ENCODE measurements at regions not wholly inside any gene's neighbourhood (a gene's known extent, or its start where the extent isn't known, plus 50 kb on each side); places are given as distances from the start of the nearest gene placed in this dataset.
"Not testable (repeated sequence)": the region's sequence is repeated elsewhere in the genome, so short reads cannot be mapped to it uniquely, and the experiment has no call there.

DNA sequence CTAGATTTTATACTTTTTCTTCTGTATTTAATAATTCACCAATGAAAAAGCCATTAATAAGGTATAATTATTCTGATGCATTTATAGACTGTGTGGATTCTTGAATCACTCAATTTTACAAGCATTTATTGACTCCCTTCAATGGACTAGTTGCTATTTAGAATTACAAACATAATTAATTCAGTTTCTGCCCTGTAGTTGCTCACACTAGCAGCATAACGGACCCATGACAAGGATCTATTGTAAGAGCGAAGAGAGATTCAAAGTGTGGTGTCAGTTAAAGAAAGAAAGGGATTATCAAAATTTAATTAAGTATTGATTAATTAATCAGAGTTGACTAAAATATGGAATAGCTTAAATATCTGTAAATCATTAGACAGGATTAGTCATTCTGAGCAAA lies 602.6 kb upstream of the PTCHD4 start:
- no peak for DNase-seq

DNA sequence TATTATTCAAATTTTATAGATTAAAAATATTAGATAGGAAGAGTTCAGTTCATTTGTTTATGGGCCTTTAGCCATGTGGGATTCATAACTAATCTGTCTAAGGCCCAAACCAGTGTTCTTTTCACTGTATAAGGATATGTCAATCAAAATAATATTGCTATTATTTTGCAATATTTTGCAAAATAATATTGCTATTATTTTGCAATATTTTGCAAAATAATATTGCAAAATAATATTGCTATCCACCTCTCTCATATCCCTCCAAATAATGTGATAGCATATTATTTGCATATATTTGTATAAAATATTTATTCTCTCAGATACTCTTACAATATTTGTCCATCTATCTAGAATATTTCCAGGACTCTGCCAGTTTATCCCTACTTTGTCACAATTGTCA lies 595.3 kb upstream of the PTCHD4 start:
- DNase-seq: no peak

DNA sequence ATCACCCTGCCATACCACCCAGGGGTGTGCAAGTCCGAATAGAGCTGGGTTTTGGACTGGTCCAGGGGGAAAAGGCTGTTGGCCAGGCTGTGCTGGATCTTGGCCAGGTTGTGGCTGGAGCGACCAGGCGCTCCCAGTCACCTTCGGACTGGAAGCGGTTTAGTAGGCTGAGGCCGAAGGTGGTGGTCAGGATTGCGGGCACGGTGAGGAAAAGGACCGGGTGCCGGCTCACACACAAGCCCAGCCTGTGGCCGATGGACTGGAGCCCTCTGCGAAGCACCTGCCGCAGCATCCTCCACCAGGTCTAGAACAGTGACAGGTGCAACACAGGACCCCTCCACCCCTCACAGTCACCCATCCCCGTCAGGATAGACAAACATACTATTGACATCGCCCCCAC lies 590.6 kb upstream of the PTCHD4 start:
- DNase-seq: no peak

DNA sequence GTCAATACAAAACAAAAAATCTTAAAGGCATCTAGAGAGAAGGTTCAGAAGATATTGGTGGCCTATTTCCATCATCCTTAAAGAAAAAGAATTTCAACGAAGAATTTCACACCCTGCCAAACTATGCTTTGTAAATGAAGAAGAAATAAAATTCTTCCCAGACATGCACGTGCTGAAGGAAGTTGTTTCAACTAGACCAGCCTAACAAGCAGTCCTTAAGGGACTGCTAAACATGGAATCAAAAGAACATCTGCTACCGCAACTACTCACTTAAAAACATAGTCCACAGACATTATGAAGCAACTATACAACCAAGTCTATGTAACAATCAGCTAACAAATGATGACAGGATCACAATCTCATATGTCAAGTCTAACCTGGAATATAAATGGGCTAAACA lies 584.9 kb upstream of the PTCHD4 start:
- DNase-seq: no peak

DNA sequence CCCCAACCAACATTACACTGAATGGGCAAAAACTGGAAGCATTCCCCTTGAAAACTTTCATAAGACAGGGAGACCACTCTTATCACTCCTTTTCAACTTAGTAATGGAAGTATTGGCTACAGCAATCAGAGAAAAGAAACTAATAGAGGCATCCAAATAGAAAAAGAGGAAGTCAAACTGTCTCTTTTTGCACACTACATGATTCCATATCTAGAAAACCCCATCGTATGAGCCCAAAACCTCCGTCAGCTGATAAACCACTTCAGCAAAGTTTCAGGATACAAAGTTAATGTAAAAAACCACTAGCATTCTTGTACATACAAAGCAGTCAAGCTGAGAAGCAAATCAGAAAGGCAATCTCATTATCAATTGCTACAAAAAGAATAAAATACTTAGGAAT lies 580.4 kb upstream of the PTCHD4 start:
- DNase-seq: no peak

DNA sequence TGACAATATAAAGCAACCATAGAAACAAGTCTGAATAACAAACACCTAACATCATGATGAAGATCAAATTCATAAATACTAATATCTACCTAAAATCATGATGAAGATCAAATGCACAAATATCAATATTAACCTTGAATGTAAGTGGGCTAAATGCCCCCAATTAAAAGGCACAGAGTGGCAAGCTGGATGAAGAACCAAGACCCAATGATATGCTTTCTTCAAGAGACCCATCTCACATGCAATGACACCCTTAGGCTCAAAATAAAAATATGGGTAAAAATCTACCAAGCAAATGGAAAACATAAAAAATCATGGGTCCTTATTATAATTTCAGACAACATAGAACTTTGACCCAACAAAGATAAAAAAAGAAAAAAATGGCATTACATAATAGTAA lies 578.5 kb upstream of the PTCHD4 start:
- DNase-seq: no peak

DNA sequence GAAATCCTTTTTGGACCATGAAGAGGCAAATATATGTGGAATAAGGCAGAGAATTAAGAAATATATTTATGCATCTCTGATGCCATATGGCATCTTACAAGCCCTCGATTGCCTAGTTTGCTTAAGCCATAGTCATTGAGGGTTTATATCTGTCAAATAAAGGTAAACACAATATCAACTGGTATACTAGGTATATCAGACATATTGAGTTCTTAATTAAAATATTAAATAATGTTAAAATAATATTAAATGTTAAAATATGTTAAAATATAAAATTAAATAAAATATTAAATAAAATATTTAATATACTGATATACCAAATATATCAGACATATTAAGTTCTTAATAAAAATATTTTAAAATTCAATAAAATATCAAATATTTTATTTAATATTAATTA lies 567.4 kb upstream of the PTCHD4 start:
- no peak for DNase-seq

DNA sequence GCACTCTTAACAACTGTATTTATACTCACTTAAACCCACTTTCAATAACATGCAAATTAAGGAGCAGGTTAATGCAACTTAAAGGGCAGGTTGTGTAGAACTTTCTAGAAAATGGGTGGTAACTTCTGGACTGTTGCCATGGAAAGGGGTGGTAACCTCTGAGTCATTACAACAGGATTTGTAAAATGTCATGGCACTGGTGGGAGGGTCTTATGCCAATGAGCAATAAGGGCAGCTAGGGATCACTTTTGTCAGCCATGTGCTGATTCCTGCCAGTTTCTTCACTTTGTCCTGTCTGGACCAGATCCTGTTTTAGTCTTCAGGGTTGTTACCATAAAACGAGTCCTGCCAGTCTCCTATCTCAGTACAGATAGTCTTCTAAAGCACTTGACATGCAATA lies 560.5 kb upstream of the PTCHD4 start:
- no peak for DNase-seq

DNA sequence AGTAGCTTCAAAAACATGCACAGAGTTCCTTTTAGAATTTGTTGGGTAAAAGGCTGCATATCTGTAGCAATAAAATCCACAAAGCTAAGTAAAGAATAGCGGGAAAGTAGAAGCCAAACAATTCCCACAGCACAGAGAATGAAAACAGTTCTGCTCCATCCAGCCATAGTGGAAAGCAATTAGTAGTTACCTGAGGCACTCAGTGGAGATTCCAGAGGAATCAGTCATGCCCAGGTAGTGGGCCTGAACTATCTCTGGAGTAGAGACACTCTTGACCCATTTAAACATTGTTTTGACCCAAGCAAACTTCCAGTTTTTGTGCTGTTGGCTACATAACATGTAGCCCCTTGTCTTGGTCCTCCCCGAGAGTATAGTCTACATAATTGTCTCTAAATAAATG lies 559.5 kb upstream of the PTCHD4 start:
- no peak for DNase-seq

DNA sequence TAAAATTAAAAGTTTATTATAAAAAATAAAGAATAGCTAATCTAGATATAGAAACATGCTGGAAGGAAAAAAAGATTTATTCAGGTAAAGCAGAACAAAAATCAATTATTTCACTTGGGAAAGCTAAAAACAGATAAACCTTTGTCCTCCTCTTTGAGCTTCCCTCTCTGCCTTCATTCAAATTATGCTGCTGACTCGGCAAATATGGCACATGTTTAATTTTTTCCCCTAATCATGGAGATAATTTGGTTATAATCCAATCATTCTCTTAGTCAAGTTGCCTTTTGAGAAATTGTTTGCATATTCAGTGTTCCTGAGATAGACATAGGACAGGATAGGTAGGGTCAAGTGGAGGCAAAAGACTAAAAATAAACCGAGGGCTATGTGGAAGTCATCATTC lies 556.8 kb upstream of the PTCHD4 start:
- no peak for DNase-seq

DNA sequence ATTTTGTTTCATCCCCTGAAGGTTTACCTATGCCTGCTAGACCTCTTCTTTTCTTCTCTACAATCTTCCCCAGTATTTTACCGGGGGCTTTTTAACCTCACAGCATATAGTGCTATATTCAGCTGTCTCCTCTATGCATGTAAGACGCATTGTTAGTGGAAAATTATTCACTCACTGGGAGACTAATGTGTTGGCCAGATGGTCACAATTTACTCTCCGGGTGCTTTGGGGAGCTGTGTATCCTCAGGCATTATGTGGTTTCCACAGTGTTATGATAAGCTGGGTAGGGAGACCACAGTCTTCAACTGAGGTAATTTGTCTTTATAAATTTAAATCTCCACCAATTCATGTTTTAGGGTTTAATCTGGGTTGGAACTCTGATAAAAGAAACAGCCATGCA lies 553.8 kb upstream of the PTCHD4 start:
- DNase-seq: no peak

DNA sequence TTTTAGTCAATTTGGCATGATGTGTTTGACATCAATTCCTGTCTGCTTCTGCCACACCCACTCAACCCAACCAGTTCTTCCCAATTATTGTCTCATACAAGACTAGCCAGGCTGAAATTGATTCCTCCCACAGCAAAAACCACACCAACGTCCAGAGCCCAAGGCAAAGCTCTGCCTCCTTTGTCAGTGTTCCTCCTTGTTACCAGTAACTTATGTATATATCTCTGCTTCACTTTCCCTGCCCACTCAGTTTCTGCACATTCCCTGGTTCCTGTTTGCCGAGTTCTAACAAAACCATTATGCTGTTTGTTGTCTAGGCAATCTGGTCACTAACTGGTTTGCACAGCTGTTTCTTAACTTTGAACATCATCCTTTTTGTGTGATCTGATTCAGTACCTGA lies 547.9 kb upstream of the PTCHD4 start:
- no peak for DNase-seq

DNA sequence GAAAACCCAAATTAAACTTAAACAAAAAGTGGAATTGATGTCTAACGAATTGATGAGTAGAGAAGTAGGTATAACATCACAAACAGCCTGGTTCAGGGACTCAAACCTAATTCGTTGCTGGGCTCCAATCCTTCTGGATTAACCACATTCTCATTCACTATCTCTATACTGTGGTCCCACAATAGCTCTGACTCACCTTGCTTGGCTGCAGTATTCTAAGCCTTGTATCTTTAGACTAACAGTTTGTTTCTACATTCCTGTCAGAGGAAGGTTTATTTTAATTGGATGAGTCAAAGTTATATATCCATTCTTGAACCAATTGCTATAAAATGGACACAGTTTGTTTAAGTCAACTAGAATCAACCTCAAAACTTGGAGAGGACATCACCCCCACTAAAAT lies 530.5 kb upstream of the PTCHD4 start:
- DNase-seq: no peak

DNA sequence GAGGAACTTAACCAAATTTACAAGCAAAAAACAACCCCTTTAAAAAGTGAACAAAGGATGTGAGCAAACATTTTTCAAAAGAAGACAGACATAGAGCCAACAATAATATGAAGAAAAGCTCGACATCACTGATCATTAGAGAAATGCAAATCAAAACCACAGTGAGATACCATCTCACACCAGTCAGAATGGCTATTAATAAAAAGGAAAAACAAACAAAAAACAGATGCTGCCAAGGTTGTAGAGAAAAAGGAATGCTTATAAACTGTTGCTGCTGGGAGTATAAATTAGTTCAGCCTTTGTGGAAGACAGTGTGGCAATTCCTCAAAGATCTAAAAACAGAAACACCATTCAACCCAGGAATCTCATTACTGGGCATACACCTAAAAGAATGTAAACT lies 527.8 kb upstream of the PTCHD4 start:
- DNase-seq: not testable (repeated sequence)

DNA sequence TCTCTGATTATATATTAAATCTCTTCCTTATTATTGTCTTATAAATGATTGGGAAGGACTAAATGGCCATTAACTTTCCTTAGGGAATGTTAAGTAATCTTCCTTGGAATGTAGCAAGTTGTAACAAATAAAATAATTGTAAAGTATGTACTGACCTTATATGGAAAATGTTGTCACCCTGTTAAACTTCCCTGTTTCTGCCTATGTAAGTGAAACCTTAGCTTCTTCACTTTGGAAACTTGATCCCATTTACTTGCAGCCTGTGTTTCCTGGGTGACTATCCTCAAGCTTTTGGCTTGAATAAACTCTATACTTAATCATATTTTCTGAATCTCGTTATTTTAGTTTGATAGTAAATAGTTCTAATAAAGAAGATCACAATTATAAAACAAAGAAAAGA lies 519.5 kb upstream of the PTCHD4 start:
- DNase-seq: no peak

DNA sequence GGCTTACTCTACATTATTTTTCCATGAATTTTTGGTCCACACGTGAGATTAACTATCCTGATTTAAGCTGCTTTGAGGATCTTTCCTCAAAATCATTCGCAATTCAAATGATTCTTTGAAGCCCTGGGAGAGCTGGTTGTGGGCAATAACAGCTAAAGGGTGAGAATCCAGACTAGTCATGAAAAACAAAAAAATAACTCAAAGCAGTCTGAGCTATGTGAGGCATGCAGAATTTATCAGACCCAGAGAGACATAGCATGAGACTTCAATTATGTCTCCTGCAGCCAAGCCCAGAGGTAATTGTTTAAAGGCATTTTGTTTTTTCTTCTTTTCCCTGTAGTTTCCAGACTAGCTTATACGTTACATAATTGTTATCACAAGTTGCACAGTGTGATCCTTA lies 517.3 kb upstream of the PTCHD4 start:
- DNase-seq: no peak

DNA sequence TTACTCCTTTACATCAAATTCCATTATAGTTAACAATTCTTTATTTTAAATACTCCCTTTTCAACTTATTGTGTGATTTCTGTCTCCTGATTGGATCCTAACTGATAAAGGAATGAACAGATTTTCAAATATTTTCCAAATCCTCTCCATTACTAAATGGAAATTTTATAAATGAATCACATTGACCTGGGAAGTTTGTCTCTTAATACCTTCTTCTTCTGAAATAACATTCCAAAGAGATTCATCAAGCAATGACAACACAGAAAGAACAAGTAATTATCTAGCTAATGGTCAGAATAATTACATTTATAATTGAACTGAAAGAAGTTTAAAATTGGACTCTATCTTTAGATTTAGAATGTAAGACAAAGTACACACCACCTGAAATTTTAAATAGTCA lies 515.4 kb upstream of the PTCHD4 start:
- no peak for DNase-seq

DNA sequence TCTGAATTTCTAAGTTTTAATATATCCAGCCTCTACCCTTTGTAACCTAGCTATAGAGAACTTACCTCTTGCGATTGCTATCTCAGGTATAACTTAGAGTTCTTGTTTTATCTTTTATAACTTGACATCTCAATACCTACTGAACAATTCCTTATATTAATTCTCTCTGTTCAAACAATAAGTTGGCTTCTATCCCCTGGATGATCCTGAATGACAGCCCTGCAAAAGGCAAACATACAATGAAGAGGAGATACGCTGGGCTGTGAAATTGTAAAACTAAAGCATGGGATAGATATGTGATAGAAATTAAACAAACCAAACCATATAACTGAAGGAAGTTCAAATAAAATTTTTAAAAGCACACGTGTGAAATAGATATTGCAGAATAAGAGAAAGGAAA lies 513.6 kb upstream of the PTCHD4 start:
- DNase-seq: no peak

DNA sequence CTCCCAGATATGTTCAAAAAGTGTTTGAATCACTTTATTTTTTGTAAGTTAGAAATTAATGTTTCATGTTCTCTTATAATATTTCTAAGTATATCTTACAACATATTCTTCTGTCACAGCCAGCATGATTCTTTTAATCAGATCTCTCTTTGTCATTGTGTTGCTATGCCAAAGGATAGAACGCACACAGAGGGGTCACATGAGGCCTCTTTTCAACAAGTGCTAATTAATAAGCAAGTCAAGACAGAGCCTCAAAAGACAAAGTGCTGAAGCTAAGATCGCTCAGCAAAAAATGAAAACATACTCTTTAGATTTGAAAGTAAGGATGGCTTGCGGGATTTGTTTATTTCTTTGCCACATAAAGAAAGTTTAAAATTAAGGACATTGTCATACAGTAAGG lies 508.8 kb upstream of the PTCHD4 start:
- DNase-seq: no peak

DNA sequence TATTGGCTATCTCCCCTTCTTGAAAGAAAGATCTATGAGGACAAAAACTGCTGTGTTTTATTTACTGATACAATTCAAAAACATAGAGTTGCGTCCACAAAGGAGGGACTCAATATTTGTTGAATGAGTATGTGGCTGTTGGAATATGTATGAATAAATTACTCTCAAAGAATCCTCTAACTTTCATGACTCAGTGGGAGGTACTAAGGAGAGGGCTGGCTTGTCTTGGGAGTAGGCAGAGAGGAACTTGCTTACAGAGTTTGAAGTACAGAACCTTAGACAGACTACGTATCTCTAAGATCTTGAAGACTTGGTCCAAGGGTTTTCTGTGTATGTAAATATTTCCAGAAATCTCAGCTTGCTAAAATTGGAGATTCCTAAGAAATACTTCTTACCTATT lies 504.0 kb upstream of the PTCHD4 start:
- DNase-seq: no peak

DNA sequence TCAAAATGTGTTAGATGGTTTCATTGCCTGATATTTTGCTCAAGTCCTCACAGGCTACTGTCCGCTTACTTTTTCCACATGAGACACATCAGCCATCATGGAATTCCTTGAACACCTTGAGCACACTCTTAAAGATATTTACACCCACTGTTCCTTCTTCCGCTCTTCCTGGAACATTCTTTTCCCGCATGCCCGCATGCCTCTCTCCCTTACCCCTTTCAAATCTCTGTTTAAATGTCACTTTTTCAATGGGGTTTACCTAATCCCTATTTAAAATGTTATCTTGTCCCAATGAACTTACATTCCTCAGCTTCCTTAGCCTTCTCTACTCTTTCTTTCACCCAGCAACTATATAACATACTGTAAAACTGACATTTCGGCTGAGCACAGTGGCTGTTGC lies 503.3 kb upstream of the PTCHD4 start:
- DNase-seq: no peak

DNA sequence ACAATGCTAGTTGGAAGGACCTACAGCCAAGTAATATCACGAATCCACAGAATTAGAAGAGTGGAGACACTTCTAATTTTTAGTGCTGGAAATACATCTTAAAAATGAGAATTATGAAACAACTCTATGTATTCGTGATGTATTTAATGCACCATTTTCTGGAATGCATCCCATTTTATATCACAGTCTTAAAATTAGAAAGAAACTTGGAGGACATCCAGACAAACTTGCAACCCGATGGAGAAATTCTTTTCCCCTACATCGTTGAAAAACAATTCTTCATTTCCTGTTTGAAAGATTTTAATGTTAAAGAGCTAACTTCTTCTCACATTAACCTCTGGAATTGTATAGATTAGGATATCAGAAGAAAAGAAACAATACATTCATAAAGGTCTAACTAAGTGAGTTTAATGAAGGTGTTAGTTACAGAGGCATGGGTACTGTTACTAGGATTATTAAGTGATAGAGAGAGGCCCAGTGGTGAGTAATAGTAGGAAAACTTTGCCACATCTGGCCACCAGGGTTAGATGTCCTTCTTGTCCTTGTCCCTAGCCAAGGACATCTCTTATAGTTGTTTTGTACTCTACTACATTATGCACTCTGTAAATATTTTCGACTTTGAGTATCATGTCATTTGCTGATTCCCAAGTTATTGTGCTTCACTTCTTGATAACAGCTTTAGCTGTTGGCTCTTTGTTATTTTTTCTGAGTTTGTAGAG lies 502.4 kb upstream of the PTCHD4 start:
- no peak for DNase-seq

DNA sequence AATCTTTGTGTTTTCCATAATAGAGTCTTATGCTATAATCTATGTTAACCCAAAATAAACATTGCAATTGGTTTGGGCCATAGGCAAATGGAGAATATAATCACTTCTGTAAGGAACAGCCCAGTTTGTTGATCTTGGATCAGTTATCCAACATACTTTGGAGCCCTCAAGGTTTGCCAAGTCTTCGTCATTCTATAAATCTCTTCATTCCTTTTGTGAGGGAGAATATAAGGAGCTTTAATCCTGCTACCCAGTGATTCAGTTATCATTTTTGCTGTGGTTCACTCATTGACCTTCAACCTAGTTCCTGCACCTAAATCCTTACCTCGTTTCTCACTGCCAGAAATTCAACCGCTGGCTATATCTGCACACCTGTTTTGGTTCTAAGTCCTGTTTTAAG lies 500.3 kb upstream of the PTCHD4 start:
- no peak for DNase-seq

DNA sequence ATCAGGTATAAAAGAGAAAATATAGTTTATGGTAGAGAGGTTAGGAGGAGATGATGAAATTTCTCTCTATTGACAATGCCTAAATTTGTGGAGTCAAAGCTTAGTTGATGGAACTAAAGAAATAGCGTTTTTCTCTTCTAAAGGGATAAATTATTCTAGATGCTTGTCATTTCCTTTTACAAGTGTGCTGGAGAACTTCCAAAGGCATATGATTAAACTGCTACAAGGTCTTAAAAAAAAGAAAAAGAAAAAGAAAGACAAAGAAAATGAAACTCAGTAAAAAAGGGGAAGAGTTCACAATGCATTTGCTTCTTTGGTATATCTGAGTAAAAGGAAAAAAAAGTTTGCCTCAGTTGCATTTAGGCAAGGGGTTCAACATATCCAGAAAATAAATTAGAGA lies 499.8 kb upstream of the PTCHD4 start:
- DNase-seq: no peak

DNA sequence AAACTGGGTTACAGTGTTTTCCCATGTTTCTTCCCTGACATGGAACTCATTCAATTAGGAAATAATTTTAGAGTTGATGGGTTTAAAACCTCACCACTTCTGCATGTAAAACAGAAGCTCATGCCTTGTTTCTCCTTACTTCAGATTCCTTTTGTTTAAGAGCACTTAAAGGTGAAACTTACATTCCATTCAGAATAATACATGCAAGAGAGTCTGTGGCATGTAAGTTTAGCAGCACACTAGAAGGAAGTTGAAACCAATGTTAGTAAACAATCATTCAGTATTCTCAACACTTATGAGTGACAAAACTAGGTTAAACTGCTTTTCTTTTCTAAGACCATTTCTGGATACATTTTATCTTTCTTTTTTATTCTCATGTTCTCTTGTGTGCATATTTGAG lies 495.6 kb upstream of the PTCHD4 start:
- no peak for DNase-seq

DNA sequence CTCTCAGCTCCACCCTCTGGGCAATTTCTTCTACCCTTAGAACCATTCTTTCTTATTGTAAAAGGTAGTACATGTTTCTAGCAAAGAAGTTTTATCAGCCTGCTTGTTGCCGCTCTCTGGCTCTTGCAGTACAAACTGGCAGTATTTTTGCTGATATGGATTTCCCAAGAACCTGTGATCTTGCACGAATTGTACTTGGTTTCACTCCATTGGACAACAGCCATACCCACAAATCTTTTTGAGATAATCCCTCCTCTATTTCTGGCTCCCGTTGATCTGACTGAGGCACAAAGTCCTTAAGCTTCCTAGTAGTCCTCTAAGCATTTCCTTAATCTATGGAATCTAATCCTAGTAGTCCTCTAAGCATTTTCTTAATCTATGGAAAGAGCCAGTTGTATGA lies 487.0 kb upstream of the PTCHD4 start:
- no peak for DNase-seq

Measured in stimulated activated CD4-positive, alpha-beta T cell treated with anti-CD3 and anti-CD28 coated beads, Interleukin-2, amount 100 ng/mL, for 24 hours (primary cell).